ENCODE measurements at regions not wholly inside any gene's neighbourhood (a gene's known extent, or its start where the extent isn't known, plus 50 kb on each side); places are given as distances from the start of the nearest gene placed in this dataset.
"Not testable (repeated sequence)": the region's sequence is repeated elsewhere in the genome, so short reads cannot be mapped to it uniquely, and the experiment has no call there.

GRCh38 chr1:223022641-223023473 is 120.2 kb downstream of the TLR5 start:
- TF ChIP-seq, protein P1, sequence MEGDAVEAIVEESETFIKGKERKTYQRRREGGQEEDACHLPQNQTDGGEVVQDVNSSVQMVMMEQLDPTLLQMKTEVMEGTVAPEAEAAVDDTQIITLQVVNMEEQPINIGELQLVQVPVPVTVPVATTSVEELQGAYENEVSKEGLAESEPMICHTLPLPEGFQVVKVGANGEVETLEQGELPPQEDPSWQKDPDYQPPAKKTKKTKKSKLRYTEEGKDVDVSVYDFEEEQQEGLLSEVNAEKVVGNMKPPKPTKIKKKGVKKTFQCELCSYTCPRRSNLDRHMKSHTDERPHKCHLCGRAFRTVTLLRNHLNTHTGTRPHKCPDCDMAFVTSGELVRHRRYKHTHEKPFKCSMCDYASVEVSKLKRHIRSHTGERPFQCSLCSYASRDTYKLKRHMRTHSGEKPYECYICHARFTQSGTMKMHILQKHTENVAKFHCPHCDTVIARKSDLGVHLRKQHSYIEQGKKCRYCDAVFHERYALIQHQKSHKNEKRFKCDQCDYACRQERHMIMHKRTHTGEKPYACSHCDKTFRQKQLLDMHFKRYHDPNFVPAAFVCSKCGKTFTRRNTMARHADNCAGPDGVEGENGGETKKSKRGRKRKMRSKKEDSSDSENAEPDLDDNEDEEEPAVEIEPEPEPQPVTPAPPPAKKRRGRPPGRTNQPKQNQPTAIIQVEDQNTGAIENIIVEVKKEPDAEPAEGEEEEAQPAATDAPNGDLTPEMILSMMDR (IDR thresholded peaks at IDR 0.05): no peak
- Histone ChIP-seq H3K4me3 (no peak overlapping the region), H3K27ac (peak overlapping the region in 1 of 2 donors; percentile 16)
- DNase-seq (ENCODE audit: low spot score): no peak

DNA sequence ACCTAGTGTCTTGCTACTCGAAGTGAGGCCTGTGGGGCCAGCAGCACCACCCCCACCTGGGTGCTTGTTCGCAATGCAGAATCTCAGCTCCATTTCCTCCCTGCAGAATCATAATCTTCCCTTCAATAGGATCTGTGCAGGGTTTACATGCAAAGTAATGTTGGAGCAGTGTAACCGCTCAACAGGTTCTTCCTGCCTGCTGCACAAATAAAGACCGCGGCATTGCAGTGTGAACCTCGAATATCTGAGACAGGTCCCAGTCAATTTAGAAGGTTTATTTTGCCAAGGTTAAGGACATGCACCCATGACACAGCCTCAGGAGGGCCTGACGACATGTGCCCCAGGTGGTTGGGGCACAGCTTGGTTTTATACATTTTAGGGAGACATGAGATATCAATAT is 119.2 kb downstream of the TLR5 start:
- H3K4me3 ChIP-seq: no peak overlapping the region
- DNase-seq (ENCODE audit: low spot score): no peak
- H3K27ac ChIP-seq: no peak overlapping the region
- TF ChIP-seq, protein P1 (IDR thresholded peaks at IDR 0.05): no peak

DNA sequence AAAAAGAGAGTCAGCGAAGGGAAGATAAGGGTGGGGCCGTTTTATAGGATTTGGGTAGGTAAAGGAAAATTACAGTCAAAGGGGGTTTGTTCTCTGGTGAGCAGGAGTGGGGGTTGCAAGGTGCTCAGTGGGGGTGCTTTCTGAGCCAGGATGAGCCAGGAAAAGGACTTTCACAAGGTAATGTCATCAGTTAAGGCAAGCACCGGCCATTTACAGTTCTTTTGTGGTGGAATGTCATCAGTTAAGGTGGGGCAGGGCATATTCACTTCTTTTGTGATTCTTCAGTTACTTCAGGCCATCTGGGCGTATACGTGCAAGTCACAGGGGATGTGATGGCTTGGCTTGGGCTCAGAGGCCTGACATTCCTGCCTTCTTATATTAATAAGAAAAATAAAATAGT is 118.6 kb downstream of the TLR5 start:
- not testable (repeated sequence) for H3K27ac ChIP-seq; DNase-seq (ENCODE audit: low spot score); H3K4me3 ChIP-seq

GRCh38 chr1:223025190-223025734 is 117.8 kb downstream of the TLR5 start:
- not testable (repeated sequence) for DNase-seq (ENCODE audit: low spot score); H3K27ac ChIP-seq; H3K4me3 ChIP-seq

DNA sequence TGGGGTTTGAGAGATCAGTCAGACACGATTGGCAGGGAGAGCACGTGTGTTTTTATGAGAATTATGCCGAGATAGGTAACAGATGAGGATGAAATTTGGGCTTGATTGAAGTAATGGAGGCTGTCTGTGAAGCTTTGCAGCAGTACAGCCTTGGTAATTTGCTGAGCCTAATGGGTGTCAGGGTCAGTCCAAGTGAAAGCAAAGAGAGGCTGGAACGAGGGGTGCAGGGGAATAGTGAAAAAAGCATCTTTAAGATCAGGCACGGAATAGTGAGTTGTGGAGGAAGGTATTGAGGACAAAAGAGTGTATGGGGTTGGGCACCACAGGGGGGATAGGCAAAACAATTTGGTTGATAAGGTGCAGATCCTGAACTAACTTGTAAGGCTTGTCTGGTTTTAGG is 116.4 kb downstream of the TLR5 start:
- H3K27ac ChIP-seq; DNase-seq (ENCODE audit: low spot score); H3K4me3 ChIP-seq: not testable (repeated sequence)

- DNase-seq (ENCODE audit: low spot score): no peak
- no peak overlapping the region for H3K4me3 ChIP-seq
- no peak overlapping the region for H3K27ac ChIP-seq
- TF ChIP-seq, protein P1 (IDR thresholded peaks at IDR 0.05): no peak
Observed at GRCh38 chr1:223029985-223030769, 112.9 kb downstream of the TLR5 start.

DNA sequence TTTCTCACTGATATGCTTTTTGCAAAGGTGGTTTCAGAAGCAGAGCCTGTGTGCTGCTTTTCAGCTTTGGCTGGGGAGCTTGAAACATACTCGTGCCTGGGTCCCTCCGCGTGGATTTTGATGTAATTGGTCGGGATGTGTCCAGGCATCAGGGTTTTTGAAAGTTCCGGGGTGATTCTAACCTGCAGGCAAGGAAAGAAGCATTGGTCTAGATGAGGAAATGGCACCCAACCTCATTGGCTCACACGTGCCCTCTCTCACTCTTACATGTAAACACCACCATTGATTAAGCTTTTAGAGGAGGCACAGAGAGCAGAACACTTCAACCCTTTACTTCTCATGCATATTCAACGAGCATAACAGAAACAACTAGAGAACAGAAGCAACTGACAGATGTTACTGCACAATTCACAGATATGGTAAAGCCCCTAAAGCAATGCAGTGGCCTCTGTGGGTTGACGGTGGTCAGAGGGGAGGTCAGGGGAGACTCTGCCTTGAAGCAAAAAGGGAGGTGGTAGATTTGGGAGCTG is 112.1 kb downstream of the TLR5 start:
- no peak overlapping the region for H3K4me3 ChIP-seq
- TF ChIP-seq, protein P1 (IDR thresholded peaks at IDR 0.05): no peak
- DNase-seq (ENCODE audit: low spot score): no peak
- H3K27ac ChIP-seq: peak overlapping the region in 1 of 2 donors; percentile 66

DNA sequence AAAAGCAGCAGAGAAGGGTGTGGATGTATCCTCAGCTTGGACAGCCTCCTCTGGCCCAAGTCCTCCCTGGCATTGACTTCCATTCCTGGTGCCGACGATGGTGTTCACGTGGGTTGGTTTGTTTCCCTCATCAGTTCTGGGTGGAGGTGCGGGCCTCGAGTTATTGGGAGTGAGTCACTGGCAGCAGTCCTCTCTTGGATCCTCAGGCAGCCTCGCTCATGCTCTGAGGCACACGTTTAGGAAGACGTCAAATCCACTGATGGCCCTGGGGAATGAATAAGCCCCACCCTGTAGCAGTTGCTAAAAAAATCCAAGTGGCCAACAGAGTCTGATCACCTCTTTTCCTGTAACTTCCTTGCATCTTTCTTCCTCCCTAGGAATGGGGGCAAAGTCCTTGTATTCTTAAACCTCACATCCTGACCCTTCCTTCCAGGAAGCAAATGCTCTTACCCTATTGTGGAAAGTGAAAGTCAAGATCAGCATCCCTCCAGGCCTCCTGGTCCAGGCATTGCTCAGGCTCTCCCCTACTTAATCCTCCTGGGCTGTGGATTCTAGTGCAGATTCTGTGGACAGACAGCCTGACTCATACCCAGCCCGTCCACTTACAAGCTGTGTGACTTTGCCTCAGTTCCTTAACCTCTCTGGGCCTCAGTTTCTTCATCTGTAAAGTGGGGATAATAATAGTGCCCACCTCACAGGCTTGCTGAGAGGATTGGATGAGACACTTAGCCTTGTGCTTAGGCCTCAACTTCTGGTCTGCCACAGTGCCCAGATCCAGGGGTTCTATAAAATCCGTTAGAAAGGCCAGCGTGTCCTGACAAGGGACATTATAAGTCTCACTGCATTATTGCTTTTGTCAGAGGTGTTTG is 111.1 kb downstream of the TLR5 start:
- Histone ChIP-seq H3K27ac (peak overlapping the region; percentile 27 to 66), H3K4me3 (no peak overlapping the region)
- peak; percentile 88 for DNase-seq (ENCODE audit: low spot score)
- TF ChIP-seq, protein P1 (IDR thresholded peaks at IDR 0.05): no peak
